H1 (cell line): ENCODE measurements at regions not wholly inside any gene's neighbourhood (a gene's known extent, or its start where the extent isn't known, plus 50 kb on each side); places are given as distances from the start of the nearest gene placed in this dataset.

Experiments
- CTCF ChIA-PET: fragments of 300-600 bp; sonication (Branson Sonifier 250); formaldehyde crosslinking; loops from one replicate; lab custom pipeline; 2021; ENCODE audit not compliant: partially characterized antibody; lab: Charles Lee
- POLR2A ChIA-PET: fragments of 300-600 bp; sonication (Branson Sonifier 250); formaldehyde crosslinking; loops from one replicate; lab custom pipeline; 2021; ENCODE audit warnings: inconsistent platforms; ENCODE audit not compliant: partially characterized antibody; lab: Charles Lee
- DNase-seq, 2 experiments: peaks; one replicate each; pipeline versions ENCODE4 v3.0.0 to v3.0.0-alpha.2; 2010 to 2022; ENCODE audit warnings: low spot score in 2 of 2, low read depth in 1 of 2, mixed read lengths in 1 of 2
- FAIRE-seq: peaks from 2 replicates; lab custom pipeline; 2011; peaks lifted over from hg19 to GRCh38; lab: Jason Lieb, UNC
- H2AFZ ChIP-seq: 2 replicates; pipeline ENCODE4 v1.8.1; 2012; ENCODE audit warnings: low read length, inconsistent platforms
- H2AK5ac ChIP-seq: 2 replicates; pipeline ENCODE4 v1.6.1; 2013; ENCODE audit warnings: low read depth, low read length
- H2BK120ac ChIP-seq: replicated peaks from 2 replicates; pipeline ENCODE3; 2013; ENCODE audit warnings: low read depth, low read length, inconsistent platforms
- H2BK12ac ChIP-seq: 2 replicates; pipeline ENCODE4 v1.6.1; 2013; ENCODE audit warnings: low read depth, low read length
- H2BK15ac ChIP-seq: 2 replicates; pipeline ENCODE4 v1.6.1; 2013; ENCODE audit warnings: low read length
- H2BK20ac ChIP-seq: 2 replicates; pipeline ENCODE4 v1.6.1; 2013; ENCODE audit warnings: low read length
- H2BK5ac ChIP-seq: 2 replicates; pipeline ENCODE4 v1.6.1; 2013; ENCODE audit warnings: low read depth, low read length
- H3K14ac ChIP-seq: 2 replicates; pipeline ENCODE4 v1.6.1; 2013; ENCODE audit warnings: inconsistent platforms; ENCODE audit not compliant: insufficient read length
- H3K18ac ChIP-seq: 2 replicates; pipeline ENCODE4 v1.6.1; 2013; ENCODE audit warnings: low read length; ENCODE audit errors: extremely low read depth
- H3K23ac ChIP-seq: 2 replicates; pipeline ENCODE4 v1.6.1; 2013; ENCODE audit warnings: inconsistent platforms; ENCODE audit not compliant: insufficient read length
- H3K23me2 ChIP-seq: 2 replicates; pipeline ENCODE4 v1.6.1; 2013; ENCODE audit warnings: low read depth, low read length
- H3K27ac ChIP-seq: 2 replicates; pipeline ENCODE4 v1.6.1; 2011; ENCODE audit warnings: low read depth, low read length, inconsistent platforms
- H3K27me3 ChIP-seq, 4 experiments: replicated peaks in 1 of 4; 1 replicate in 1 of 4; 2 replicates in 3 of 4; pipeline versions ENCODE4 v1.6.1 to v1.8.1; 2011 to 2013; ENCODE audit warnings: low read length in 3 of 4, mild to moderate bottlenecking in 3 of 4, inconsistent platforms in 2 of 4, mixed read lengths in 2 of 4, moderate library complexity in 1 of 4; ENCODE audit not compliant: control insufficient read depth in 3 of 4, insufficient read depth in 3 of 4; ENCODE audit errors: extremely low read depth in 1 of 4
- H3K36me3 ChIP-seq, 4 experiments: 2 replicates each; pipeline versions ENCODE4 v1.6.1 to v1.8.1; 2011 to 2013; ENCODE audit warnings: mild to moderate bottlenecking in 4 of 4, low read length in 3 of 4, moderate library complexity in 2 of 4, control low read depth in 1 of 4, inconsistent platforms in 1 of 4; ENCODE audit not compliant: insufficient read depth in 4 of 4, control insufficient read depth in 2 of 4
- H3K4ac ChIP-seq: replicated peaks from 2 replicates; pipeline ENCODE3; 2013; ENCODE audit warnings: low read length, low read depth, mixed read lengths, inconsistent platforms; ENCODE audit not compliant: insufficient read length
- H3K4me1 ChIP-seq, 4 experiments: replicated peaks in 1 of 4; 1 replicate in 1 of 4; 2 replicates in 3 of 4; pipeline versions ENCODE4 v1.6.1 to v1.8.1; 2011 to 2013; ENCODE audit warnings: low read length in 3 of 4, inconsistent platforms in 2 of 4, mixed read lengths in 1 of 4; ENCODE audit not compliant: insufficient read depth in 4 of 4, control insufficient read depth in 3 of 4
- H3K4me2 ChIP-seq, 2 experiments: 2 replicates each; pipeline versions ENCODE4 v1.6.1 to v1.8.1; 2011 to 2013; ENCODE audit warnings: low read depth in 2 of 2, low read length in 2 of 2, control low read depth in 1 of 2, inconsistent platforms in 1 of 2, mild to moderate bottlenecking in 1 of 2; ENCODE audit not compliant: insufficient read depth in 1 of 2
- H3K4me3 ChIP-seq, 4 experiments: fragments of 200-600, 300-600 bp in 1 of 4; sonication (generic), shearing (Covaris generic), sonication (Bioruptor Twin) in 1 of 4; 2 replicates each; pipeline versions ENCODE4 v1.5.1 to v1.8.1; 2011 to 2016; ENCODE audit warnings: low read length in 4 of 4, low read depth in 3 of 4, control low read depth in 2 of 4, inconsistent platforms in 2 of 4, mild to moderate bottlenecking in 2 of 4, mixed read lengths in 1 of 4, moderate library complexity in 1 of 4; ENCODE audit not compliant: insufficient read depth in 2 of 4; ENCODE audit errors: extremely low read depth in 1 of 4
- H3K56ac ChIP-seq: replicated peaks from 2 replicates; pipeline ENCODE3; 2013; ENCODE audit warnings: low read depth, mild to moderate bottlenecking, mixed read lengths, low read length, inconsistent platforms; ENCODE audit not compliant: insufficient read length
- H3K79me1 ChIP-seq: 2 replicates; pipeline ENCODE4 v1.6.1; 2013; ENCODE audit warnings: low read depth, low read length, control low read depth
- H3K79me2 ChIP-seq, 2 experiments: 2 replicates each; pipeline versions ENCODE4 v1.6.1 to v1.8.1; 2012 to 2013; ENCODE audit warnings: low read length in 2 of 2, mild to moderate bottlenecking in 2 of 2, inconsistent platforms in 1 of 2; ENCODE audit not compliant: insufficient read depth in 2 of 2, control insufficient read depth in 1 of 2
- H3K9ac ChIP-seq, 4 experiments: replicated peaks in 1 of 4; 1 replicate in 1 of 4; 2 replicates in 3 of 4; pipeline versions ENCODE4 v1.6.1 to v1.8.1; 2011 to 2013; ENCODE audit warnings: low read depth in 3 of 4, low read length in 3 of 4, control low read depth in 2 of 4, mild to moderate bottlenecking in 2 of 4, moderate library complexity in 2 of 4, inconsistent platforms in 1 of 4; ENCODE audit errors: extremely low read depth in 1 of 4
- H3K9me3 ChIP-seq, 2 experiments: 2 replicates each; pipeline versions ENCODE4 v1.6.1 to v1.8.1; 2012 to 2013; ENCODE audit warnings: mild to moderate bottlenecking in 2 of 2, moderate library complexity in 2 of 2, control low read depth in 1 of 2, inconsistent platforms in 1 of 2, low read depth in 1 of 2, low read length in 1 of 2, mixed read lengths in 1 of 2; ENCODE audit not compliant: insufficient read depth in 2 of 2
- H4K20me1 ChIP-seq, 2 experiments: replicated peaks in 1 of 2; 2 replicates each; pipeline versions ENCODE3 to v1.8.1; 2011 to 2013; ENCODE audit warnings: inconsistent platforms in 2 of 2, low read length in 2 of 2, mild to moderate bottlenecking in 1 of 2; ENCODE audit not compliant: insufficient read depth in 2 of 2, control insufficient read depth in 1 of 2
- H4K5ac ChIP-seq: 2 replicates; pipeline ENCODE4 v1.6.1; 2013; ENCODE audit warnings: low read length, low read depth, mixed read lengths, inconsistent platforms; ENCODE audit not compliant: insufficient read length
- H4K8ac ChIP-seq: 2 replicates; pipeline ENCODE4 v1.8.0; 2013; ENCODE audit warnings: mild to moderate bottlenecking, moderate library complexity, low read length, inconsistent platforms; ENCODE audit not compliant: insufficient read depth; ENCODE audit errors: extremely low read depth
- H4K91ac ChIP-seq: replicated peaks from 2 replicates; pipeline ENCODE3; 2013; ENCODE audit warnings: low read length, mixed read lengths, inconsistent platforms; ENCODE audit not compliant: insufficient read length
- ASH2L ChIP-seq: fragments of 200-600, 300-600 bp; sonication (generic); IDR thresholded peaks from one replicate; pipeline ENCODE4 v1.7.1; 2017; ENCODE audit warnings: low read length
- BACH1 ChIP-seq: IDR thresholded peaks from 2 replicates; pipeline ENCODE4 v1.6.1; 2012; ENCODE audit warnings: low read length, improper control_type of control experiment
- EZH2 ChIP-seq: fragments of 200-600 bp; sonication (generic); IDR thresholded peaks from 2 replicates; pipeline ENCODE4 v1.7.1; 2012; ENCODE audit warnings: low read depth, mild to moderate bottlenecking, moderate library complexity, low read length, inconsistent platforms; ENCODE audit not compliant: severe bottlenecking
- HDAC2 ChIP-seq, 2 experiments: fragments of 300-600 bp in 1 of 2; sonication (generic) in 1 of 2; IDR thresholded peaks; 2 replicates each; pipeline ENCODE4 v1.6.1; 2011 to 2012; ENCODE audit warnings: low read depth in 2 of 2, low read length in 2 of 2, mild to moderate bottlenecking in 2 of 2, moderate library complexity in 2 of 2, borderline replicate concordance in 1 of 2, inconsistent platforms in 1 of 2
- RBBP5 ChIP-seq: IDR thresholded peaks from 2 replicates; pipeline ENCODE4 v1.7.1; 2012; ENCODE audit warnings: low read depth, mild to moderate bottlenecking, inconsistent platforms, low read length, moderate library complexity, borderline replicate concordance
- SAP30 ChIP-seq: fragments of 300-600 bp; sonication (generic); IDR thresholded peaks from 2 replicates; pipeline ENCODE4 v1.7.1; 2012; ENCODE audit warnings: low read length, moderate library complexity, mild to moderate bottlenecking, inconsistent platforms; ENCODE audit not compliant: insufficient read depth, insufficient replicate concordance
- SIN3A ChIP-seq, 2 experiments: IDR thresholded peaks in 1 of 2; conservative IDR thresholded peaks in 1 of 2; 2 replicates each; pipeline ENCODE4 v1.6.1; 2011 to 2012; ENCODE audit warnings: low read length in 2 of 2, improper control_type of control experiment in 1 of 2, low read depth in 1 of 2, mild to moderate bottlenecking in 1 of 2
- TBP ChIP-seq: IDR thresholded peaks from 2 replicates; pipeline ENCODE4 v1.6.1; 2011; ENCODE audit warnings: low read depth, low read length, improper control_type of control experiment
- TCF12 ChIP-seq: IDR thresholded peaks from 2 replicates; pipeline ENCODE4 v1.6.1; 2011; ENCODE audit warnings: low read depth, mild to moderate bottlenecking, low read length
- WGBS, 2 experiments: shearing (Covaris generic) in 1 of 2; methylation state at CpG; one replicate each; pipeline versions ENCODE4 v1.1.6 to v1.1.7; 2013 to 2015; ENCODE audit warnings: low lambda C conversion rate in 2 of 2, mixed read lengths in 2 of 2, inconsistent platforms in 1 of 2, low coverage in 1 of 2, missing lambda C conversion rate in 1 of 2; ENCODE audit not compliant: insufficient replicate concordance in 2 of 2, insufficient coverage in 1 of 2, insufficient read length in 1 of 2; ENCODE audit errors: extremely low coverage in 1 of 2, missing lambda C conversion rate in 1 of 2; 5-methylcytosine and 5-hydroxymethylcytosine counted together
- TF ChIP-seq, protein P1 (sequence below): IDR thresholded peaks from 2 replicates; pipeline ENCODE4 v1.6.1; 2011; ENCODE audit warnings: low read depth, mild to moderate bottlenecking, low read length; ENCODE audit not compliant: insufficient read depth

DNA sequence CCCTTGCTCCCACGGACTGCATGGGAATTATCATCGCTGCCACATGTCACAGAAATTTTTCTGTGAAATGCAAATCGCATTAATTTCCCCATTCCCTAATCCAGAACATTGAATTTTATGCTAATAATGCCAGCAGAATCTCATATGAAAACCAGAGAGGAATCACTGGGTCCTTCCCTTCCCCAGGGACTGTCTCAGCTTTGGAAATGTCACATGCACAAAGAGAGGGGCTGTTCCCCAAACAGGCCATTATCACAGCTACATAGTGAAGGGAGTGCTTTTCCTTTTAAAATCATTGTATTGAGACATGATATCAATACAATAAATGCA is 954.5 kb downstream of the BRD1 start:
- no peak overlapping the region for H2BK12ac ChIP-seq
- POLR2A ChIA-PET, result no interaction called here
- no peak for FAIRE-seq

More for the DNA sequence above, 954.5 kb downstream of the BRD1 start:
- DNase-seq, result no peak
- Histone ChIP-seq H3K79me2 (no peaks in the 10 kb centered on the region), H3K36me3 (no peaks in the 10 kb centered on the region), H3K27ac (no peak overlapping the region), H3K23me2 (no peaks in the 10 kb centered on the region), H3K4me1 (peaks cover 0 to 2% (median 0%) of the 10 kb centered on the region in 4 experiments; a peak in 1 of 7 replicates), H4K8ac (no peak overlapping the region), H3K4ac (no peak overlapping the region), H3K79me1 (no peaks in the 10 kb centered on the region), H3K4me2 (no peak overlapping the region), H2BK5ac (no peak overlapping the region), H3K4me3 (no peak overlapping the region), H3K18ac (no peak overlapping the region), H3K56ac (no peak overlapping the region), H4K5ac (no peak overlapping the region), H3K14ac (no peak overlapping the region), H2BK20ac (no peak overlapping the region), H4K91ac (no peak overlapping the region), H4K20me1 (no peaks in the 10 kb centered on the region), H2BK120ac (no peak overlapping the region), H2AFZ (no peak overlapping the region), H3K23ac (no peak overlapping the region), H3K9ac (no peak overlapping the region), H3K9me3 (no peaks in the 10 kb centered on the region), H2AK5ac (no peak overlapping the region), H3K27me3 (no peaks in the 10 kb centered on the region)
- CTCF ChIA-PET, result no interaction called here
- WGBS, 2 experiments, result 82% methylated on average over 3 of the region's 3 CpGs; no CpG with 5 or more reads in 1 of the 2 experiments
- no peak for TF ChIP-seq SIN3A (conservative IDR thresholded peaks at IDR 0.05 in 1 of 2, IDR thresholded peaks at IDR 0.05 in 1 of 2; ENCODE audit: low read depth in 1 of 2, low read length in 2 of 2)
- TF ChIP-seq HDAC2 (IDR thresholded peaks at IDR 0.05; ENCODE audit: borderline replicate concordance in 1 of 2, low read depth in 2 of 2, low read length in 2 of 2), result no peak
- TF ChIP-seq, protein P1, sequence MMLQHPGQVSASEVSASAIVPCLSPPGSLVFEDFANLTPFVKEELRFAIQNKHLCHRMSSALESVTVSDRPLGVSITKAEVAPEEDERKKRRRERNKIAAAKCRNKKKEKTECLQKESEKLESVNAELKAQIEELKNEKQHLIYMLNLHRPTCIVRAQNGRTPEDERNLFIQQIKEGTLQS, result no peak
- no peak for TF ChIP-seq ASH2L
- TF ChIP-seq SAP30, result no peak
- TF ChIP-seq TBP, result no peak
- TF ChIP-seq BACH1, result no peak
- no peak for TF ChIP-seq EZH2
- no peak for TF ChIP-seq RBBP5
- TF ChIP-seq TCF12, result no peak
- TF ChIP-seq, all 59 proteins: peak for 0
- no peak overlapping the region for H2BK15ac ChIP-seq
